ENCODE measurements at regions not wholly inside any gene's neighbourhood (a gene's known extent, or its start where the extent isn't known, plus 50 kb on each side); places are given as distances from the start of the nearest gene placed in this dataset.

GRCh38 chr9:80465556-80465955 is 893.8 kb downstream of the TLE4 start:
- no peak for TF ChIP-seq CTCF (IDR thresholded peaks at IDR 0.05 in 2 of 3, conservative IDR thresholded peaks at IDR 0.05 in 1 of 3; ENCODE audit: control insufficient read depth in 2 of 3, extremely low read depth in 1 of 3, insufficient read depth in 1 of 3, low read depth in 3 of 3, low read length in 3 of 3)
- TF ChIP-seq KDM1A (IDR thresholded peaks at IDR 0.05; ENCODE audit: borderline replicate concordance), result no peak
- TF ChIP-seq MTA2 (IDR thresholded peaks at IDR 0.05; ENCODE audit: low read depth), result no peak
- TF ChIP-seq SRF (IDR thresholded peaks at IDR 0.05; ENCODE audit: low read depth in 2 of 2, low read length in 2 of 2), result no peak
- no peak for TF ChIP-seq PAX5 (IDR thresholded peaks at IDR 0.05; ENCODE audit: borderline replicate concordance, low read depth, low read length)
- TF ChIP-seq, protein P1, sequence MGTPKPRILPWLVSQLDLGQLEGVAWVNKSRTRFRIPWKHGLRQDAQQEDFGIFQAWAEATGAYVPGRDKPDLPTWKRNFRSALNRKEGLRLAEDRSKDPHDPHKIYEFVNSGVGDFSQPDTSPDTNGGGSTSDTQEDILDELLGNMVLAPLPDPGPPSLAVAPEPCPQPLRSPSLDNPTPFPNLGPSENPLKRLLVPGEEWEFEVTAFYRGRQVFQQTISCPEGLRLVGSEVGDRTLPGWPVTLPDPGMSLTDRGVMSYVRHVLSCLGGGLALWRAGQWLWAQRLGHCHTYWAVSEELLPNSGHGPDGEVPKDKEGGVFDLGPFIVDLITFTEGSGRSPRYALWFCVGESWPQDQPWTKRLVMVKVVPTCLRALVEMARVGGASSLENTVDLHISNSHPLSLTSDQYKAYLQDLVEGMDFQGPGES (IDR thresholded peaks at IDR 0.05), result no peak
- no peak for TF ChIP-seq BACH1 (IDR thresholded peaks at IDR 0.05; ENCODE audit: borderline replicate concordance)
- no peak for TF ChIP-seq GABPA (IDR thresholded peaks at IDR 0.05; ENCODE audit: low read depth)
- TF ChIP-seq KLF5 (IDR thresholded peaks at IDR 0.05; ENCODE audit: partially characterized antibody), result no peak
- TF ChIP-seq PBX3 (IDR thresholded peaks at IDR 0.05; ENCODE audit: insufficient replicate concordance, low read depth, low read length), result no peak
- no peak for TF ChIP-seq EGR1 (IDR thresholded peaks at IDR 0.05; ENCODE audit: borderline replicate concordance in 1 of 2, low read depth in 2 of 2, low read length in 2 of 2)
- TF ChIP-seq, protein P2, sequence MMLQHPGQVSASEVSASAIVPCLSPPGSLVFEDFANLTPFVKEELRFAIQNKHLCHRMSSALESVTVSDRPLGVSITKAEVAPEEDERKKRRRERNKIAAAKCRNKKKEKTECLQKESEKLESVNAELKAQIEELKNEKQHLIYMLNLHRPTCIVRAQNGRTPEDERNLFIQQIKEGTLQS (IDR thresholded peaks at IDR 0.05; ENCODE audit: borderline replicate concordance, extremely low read depth, low read depth, low read length), result no peak
- TF ChIP-seq MAX (IDR thresholded peaks at IDR 0.05; ENCODE audit: low read depth, low read length), result no peak
- no peak for TF ChIP-seq STAT1 (conservative IDR thresholded peaks at IDR 0.05)

All from GM12878 (cell line).